COR-L47 (cell line): ENCODE measurements at regions not wholly inside any gene's neighbourhood (a gene's known extent, or its start where the extent isn't known, plus 50 kb on each side); places are given as distances from the start of the nearest gene placed in this dataset.
"Not testable (repeated sequence)": the region's sequence is repeated elsewhere in the genome, so short reads cannot be mapped to it uniquely, and the experiment has no call there.

ENCODE experiments used
- DNase-seq: peaks from one replicate; lab custom pipeline; 2025; lab: John Stamatoyannopoulos, UW

DNA sequence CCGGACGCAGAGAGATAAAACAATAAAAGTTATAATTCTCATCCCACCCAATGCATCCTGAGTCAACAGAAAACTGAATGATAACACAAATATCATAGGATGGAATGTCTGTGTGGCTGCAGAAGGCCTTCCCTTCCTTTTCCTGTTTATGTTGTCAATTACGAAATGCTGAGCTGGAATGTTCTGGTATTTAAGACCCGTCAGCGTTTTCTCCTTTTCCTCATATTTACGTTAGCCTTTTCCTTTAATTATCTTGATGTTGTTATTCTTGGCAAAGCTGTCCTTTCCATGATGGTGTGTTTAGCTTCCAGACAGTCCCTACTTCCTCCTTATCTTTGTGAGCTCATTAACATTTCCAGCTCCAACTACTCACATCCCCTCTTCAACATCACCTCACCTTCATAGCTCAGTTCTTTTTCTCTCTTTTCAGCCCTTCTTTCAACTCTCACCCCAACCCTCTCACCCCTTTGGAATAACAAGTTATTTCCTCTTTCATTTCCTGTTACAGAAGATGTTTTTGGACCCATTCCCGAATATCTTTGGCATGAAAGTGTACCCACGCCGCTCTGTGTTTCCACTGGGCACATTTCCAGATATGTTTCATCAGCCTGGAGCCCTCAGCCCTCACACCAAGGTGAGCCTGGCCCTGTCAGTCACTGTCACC is 221.6 kb downstream of the NR2F1-AS1 start:
- DNase-seq = peak; percentile 86

DNA sequence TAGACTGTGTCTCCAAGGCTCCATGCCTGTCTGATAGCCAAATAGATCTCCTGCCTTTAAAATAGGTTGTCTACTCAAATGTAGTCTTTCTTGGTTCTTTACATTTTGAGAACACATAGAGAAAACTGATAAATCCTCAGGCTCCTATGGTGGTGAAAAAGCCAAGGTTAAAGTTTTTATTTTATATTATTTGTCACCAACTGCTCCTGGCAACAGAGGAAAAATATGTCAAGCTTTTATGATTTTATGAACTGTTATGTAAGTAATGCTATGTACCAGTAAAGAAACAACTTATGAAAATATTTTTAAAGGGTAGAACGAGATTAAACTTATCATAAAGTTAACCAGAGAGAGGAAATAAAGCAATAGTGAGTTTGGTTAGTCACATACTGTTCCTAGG is 222.8 kb downstream of the NR2F1-AS1 start:
- no peak for DNase-seq

DNA sequence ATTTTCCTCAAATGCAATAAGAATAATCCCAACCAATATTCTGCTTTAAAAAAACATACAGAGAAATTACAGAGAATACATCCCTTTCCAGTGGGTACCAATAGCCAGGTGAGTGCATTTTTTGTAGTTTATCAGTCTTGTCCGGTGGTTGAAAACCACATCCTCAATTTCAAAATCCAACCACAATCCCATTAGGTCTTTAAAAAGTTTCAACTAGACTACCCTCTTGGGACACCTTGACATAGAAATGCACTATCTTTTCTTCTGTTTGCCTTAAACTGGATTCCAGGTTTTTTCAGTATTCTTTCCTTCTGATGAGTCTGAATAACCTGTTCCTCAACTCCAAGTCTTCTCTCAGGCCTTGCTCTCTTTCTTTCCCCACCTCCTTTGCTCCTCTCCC is 223.3 kb downstream of the NR2F1-AS1 start:
- no peak for DNase-seq

DNA sequence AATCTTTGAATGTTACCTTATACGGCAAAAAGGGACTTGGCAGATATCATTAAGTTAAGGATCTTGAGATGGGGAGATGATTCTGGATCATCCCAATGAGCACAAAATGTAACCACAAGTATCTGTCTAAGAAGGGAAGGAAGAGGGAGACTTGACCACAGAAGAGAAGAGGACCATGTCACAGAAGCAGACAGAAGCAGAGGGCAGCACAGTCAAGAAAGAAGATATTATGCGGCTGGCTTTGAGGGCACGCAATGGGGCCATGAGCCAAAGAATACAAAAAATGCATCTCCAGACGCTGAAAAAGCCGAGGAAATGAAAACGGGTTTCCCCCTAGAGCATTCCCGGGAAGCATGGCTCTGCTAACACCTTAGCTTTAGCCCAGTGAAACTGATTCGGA is 225.3 kb downstream of the NR2F1-AS1 start:
- no peak for DNase-seq

DNA sequence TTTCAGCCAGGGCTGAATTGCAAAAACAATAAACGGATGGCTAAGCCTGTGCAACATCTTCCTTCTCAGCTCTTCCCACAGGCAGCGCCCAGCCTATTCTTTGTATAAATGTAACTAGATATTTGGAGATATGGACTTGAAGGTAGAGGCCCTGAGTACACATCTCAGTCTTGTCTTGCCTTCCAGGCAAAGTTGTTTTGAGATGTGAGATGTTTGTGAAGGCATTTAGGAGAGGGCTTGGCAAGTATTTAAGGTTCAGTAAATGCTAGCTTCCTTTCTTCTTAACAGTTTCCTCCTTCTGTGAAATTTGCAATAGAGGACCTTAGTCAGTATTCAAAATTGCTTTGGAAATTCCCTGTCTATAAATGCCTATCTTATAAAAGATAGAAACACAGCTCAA is 228.8 kb downstream of the NR2F1-AS1 start:
- no peak for DNase-seq

DNA sequence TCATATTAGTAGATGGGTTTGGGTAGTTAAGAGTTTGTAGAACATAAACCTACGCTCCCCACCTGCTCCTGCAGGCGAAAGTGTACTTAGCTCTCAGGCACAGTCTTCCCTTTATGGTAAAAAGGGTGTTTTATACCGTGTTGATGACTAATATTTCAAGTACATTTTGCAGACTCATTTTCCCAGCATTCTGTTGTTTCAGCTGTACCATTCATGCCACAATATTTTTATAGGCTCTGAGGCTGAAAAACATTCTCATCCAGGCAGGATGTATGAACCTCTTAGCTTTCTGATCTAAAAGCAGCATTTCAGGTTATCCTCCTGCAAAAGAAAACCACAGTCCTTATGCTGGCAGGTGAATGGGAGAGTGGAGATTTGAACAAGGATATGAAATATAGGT is 231.4 kb downstream of the NR2F1-AS1 start:
- DNase-seq = no peak

DNA sequence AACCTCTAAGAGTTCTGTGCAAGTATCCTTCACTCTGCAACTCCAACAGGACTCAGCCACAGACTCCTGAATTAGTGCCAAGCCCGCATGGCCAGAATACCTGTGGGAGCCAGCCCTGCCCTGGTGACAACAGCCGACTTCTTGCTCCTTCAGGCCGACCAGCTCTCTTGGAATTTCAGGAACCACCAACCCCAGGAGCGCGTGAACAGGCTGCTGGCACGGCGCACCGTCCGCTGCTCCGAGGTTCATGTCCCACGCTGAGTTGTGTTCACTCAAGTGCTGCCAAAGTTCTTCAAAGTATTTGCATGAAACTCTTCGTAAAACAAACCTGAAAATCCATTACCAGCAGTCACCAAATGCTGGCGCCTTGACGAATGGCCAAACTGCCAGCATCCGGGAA is 232.8 kb downstream of the NR2F1-AS1 start:
- DNase-seq = no peak

DNA sequence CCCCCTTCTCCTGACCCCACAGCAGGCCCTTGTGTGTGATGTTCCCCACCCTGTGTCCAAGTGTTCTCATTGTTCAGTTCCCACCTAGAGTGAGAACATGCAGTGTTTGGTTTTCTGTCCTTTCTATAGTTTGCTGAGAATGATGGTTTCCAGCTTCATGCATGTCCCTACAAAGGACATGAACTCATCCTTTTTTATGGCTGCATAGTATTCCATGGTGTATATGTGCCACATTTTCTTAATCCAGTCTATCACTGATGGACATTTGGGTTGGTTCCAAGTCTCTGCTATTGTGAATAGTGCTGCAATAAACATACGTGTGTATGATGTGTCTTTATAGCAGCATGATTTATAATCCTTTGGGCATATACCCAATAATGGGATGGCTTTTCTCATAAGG is 234.2 kb downstream of the NR2F1-AS1 start:
- DNase-seq = not testable (repeated sequence)

DNA sequence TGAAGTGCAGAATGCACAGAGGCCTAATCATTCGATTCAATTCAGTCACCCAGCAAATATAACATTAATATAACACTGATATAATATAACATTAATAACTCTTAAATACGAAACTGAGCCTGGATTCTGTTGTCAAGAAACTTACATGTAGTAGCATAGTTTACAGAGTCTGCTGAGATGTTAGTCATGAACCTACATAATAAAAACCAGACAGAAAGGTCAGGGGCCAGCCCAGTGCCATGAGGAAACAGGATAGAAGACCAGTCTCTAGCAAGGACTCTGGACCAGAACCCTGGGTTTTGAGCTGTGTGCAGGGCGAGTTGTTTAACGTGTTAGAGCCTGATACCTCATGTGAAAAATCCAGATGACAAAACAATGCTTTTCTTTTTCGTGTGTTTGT is 234.7 kb downstream of the NR2F1-AS1 start:
- DNase-seq = no peak

DNA sequence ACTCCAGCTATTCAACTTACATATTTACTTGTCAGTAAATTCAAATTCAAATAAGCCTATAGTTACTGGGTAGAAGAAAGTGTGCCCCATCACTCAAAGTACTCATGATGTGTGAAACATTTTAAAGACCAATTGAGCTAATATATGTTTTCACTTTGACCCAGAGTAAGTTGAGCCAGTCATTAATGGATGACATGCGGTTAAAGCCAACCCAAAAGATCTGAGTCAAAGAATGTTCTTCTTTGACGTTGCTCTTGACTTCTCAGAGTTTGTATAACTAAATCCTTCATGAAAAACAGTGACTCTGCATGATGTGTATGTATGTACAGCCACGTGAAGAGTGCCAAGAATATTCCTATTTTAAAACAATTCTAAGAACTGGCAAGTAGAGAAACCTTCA is 237.4 kb downstream of the NR2F1-AS1 start:
- no peak for DNase-seq

DNA sequence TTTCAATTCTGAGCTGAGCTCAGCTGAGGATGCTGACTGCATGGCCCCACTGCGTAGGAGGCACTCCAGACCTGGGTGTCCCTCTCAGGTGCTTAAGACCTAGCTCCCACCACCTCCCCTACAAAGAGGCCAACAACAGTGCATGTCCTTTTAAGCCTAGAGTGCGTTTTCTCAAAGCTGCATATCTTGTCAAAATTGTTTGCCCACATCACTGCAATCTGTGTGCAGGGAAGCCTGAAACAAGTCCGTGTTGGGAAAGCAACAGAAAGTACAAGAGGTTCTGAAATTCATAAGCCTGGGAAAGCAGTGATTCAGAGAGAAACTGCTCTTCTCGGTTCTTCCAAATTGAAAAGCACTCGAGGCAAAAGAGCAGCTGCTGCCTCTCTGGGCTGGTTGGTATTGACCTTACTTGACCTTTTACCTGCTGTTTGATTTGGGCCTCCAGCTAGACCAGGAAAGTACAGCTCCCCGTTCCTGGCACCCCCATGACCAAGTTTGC is 238.4 kb downstream of the NR2F1-AS1 start:
- no peak for DNase-seq

DNA sequence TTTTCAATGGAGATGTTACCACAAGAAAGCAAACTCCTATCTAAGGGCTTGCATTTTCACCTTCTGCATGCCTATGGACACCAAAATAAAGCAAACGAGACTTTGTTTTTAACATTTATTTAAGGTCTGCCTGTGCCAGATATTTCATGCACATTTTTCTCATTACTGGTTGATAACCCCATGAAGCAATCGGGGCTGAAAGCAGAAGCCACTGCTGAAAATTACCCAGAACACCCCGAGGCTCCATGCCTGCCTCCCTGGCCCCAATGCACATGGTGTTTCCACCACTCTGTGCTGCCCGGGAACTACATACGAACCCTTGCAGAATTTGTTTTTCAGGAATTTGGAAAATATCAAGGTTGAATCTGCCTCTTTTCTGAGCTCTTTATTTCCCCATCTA is 240.1 kb downstream of the NR2F1-AS1 start:
- DNase-seq = no peak

DNA sequence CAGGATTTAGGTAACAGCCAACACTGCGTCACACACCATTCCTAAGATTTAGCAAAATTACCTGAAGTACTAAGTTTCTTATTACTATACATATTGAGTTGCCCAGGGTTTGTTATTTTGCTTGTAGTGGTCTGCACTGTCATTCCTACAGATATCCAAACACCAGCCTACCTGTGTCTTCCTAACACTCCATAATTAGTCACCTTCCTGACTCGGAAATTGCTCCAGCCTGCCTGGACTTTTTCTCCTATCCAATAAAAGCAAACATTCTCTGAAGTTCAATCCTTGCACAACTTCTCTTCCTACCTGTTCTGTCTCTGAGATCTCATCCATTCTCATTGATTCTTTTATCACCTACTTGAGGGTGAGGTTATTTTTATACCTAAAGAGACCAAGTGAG is 243.9 kb downstream of the NR2F1-AS1 start:
- DNase-seq = no peak

DNA sequence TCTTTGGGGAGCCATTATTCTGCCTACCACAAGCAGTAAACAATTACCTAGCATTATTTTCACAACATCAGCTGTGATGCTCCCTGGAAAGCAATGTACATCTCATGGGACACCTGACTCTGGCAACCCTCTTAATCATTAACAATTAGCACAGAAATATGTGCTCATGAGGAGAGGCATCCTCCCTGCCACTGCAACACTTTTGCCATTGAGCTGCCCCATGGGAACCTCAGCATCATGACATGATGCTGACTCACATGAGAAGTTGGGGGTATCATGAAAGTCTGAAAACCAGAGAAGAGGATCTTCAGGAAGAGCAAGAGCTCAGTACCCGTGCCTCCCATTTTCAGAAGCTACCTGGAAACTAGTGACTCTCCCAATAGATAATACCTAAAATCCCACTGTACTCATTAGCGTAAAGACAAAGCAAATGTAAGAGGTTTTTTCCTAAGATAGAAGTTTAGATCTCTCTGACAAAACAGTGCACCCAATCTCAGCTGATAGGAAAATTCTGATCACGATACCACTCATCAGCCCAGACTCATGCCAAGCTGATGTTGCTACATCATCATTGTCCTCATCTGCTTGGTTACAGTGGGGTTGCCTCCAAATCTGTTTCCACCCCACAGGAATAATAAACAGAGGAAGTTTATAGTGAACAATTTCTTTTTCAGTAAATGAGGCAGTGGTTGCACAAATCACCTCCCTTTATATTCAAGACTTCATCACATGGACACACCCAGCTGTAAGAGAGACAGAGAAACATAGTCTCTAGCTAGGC is 244.5 kb downstream of the NR2F1-AS1 start:
- DNase-seq = no peak

DNA sequence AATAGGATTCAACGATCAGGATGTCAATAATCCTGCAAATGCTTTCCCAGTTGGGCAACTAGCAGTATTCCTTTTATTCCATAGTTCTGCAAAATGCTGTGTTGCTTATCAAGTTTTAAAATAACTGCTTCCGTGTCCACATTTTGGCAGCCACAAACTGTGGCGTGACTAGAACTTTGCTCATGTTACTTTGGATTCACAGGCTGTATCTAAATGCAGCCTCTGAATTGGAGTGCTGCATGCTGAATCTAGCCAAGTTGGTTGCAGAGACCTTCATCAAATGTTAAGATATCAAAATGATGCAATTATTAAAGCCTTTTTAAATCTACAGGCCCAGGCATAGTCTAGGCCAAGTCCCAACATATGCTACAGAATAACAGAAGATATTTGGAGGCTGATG is 249.2 kb downstream of the NR2F1-AS1 start:
- no peak for DNase-seq

DNA sequence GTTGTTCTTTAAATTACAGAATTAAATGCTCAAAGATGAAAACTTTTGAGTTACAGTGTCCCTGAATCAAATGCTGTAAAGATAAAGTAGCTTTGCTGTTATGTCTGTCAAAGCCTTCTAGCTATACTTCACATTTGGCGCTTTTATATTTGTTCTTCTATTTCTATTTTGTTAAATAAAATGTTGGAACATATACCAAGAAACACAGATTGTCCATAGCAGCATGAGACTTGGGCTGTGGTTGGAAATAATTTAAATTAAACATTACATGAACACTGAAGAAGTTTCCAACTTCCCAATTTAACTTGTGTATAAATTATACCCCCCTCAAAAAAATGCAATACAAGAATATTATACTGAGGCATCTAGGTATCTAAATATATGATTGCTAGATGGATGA is 249.8 kb downstream of the NR2F1-AS1 start:
- DNase-seq = no peak

DNA sequence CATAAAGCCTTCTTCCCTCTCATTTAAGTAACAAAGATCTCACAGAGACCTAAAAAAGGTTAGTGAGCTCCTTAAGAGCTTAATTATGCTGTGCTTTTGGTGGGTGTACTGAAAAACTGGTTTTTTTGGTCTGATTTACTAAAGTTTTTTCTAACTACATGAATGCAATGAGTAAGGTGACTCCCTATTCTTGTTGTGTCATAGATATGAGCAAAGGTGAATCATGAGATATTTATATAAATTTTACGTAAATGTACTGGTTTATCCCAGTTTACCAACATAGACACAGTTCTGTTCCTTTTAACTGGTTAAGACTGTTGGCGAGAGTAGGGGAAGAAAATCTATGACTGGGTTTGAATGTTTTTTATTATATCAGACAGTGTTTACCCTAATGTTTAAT is 250.5 kb downstream of the NR2F1-AS1 start:
- DNase-seq = no peak

DNA sequence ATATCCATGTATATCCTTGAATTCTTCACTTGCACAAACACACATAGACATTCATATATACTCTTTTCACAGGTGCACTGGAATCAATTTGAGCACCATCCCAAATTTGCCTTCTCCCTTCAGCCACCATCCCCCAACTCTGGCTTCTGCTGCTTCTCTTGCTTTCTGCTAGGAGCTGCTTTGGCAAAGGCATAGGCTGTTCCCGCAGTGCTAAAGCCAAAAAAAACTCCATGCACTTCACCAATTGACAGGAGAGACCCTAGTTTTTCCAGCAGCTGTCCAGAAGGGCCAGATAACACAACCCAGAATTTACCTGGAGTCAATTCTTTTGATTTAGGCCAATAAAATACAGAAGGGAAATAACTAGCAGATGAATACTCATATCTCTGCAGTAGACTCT is 251.3 kb downstream of the NR2F1-AS1 start:
- no peak for DNase-seq

DNA sequence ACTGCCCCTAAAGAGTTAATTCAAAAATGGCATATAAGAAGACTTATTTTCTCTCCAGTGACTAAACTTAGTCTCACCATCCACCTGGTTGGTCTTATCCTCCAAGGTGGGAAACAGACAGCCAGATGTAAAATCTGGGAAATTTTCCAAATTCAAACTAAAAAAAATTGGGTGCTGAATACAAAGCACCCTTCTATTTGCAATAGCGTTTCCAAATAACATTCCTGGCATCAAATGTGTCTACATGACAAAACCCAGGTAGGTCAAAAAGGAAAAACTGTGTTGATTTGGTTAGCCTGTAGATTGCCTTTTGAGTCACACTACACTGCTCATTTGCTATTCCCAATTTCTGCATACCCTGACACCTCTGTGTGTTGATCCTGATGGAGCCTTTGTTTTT is 252.2 kb downstream of the NR2F1-AS1 start:
- peak; percentile 21 for DNase-seq

DNA sequence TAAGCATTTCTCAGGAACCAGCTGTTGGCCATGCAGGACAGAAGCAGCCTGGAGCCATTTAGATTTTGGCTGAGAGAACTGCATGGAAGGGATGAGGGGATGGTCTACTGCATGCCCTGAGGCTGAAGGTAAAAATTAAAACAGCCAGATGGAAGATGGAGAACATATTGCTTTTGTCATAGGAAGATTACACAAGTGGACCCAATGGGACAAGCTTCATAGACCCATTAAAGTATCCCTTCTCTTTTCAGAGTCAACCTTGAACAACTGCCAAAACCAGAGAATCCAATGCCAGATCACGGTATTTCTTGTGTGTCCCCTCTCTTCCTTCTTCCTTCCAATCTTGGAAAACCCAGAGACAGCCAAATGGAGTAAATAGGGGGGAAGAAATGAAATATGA is 253.4 kb downstream of the NR2F1-AS1 start:
- DNase-seq = no peak

DNA sequence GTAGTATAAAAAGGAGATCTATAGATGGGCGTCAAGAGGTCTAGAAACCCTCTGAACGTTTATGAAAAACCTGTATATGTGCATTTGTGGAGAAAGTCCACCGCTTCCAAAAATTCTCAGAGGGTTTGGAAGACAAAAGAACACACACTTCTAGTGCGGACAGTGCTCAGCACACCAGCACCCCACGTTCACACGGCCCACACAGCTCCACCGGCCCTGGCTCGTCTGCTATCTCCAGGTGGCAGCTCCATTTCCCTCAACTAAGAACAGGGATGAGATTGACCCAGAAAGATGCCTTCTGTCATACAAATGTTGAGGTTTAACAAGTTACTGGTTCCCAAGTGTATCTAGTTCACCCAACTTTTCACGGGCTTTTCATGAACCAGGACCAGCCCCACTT is 255.1 kb downstream of the NR2F1-AS1 start:
- DNase-seq = no peak

DNA sequence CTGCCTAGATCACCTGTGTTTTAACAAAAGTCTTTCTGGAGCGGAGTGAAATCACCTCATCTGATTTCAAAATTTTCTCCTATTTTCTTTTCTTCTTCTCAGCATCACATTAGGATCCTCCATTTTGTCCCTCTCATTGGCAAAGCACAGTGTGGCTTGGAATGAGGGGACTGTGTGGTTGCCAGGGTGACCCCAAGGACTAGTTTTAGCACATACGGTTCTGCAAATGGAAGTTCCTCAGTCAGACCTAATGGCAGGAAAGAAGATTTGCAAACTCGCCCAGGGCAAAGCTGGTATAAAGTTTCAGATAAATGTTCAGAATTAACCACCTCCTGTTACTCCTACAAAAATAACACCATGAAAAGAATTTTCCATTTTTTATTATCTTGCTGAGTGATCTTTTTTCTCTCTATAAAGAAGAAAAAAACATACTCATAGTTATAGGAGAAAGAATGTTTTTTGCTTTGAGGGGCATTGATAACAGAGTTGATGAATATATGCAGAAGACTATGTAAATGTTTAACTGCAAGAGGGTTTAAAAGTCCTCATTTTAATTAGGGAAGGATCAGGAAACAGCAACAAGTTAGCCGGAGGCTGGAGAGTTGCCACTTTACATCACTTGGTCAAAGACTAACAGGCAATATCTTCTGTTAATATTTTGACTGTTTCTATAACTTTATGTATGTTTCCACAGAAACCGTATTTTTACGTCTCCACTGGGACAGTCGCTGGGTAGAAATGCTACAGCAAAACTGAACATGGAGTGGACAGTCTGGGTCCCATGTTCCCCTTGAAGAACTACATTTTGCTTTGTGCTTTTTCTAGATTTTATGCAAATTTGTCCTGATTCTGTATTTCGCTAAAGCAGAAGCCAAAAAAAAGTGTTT is 257.8 kb downstream of the NR2F1-AS1 start:
- no peak for DNase-seq
